GM19467 (cell line): ENCODE measurements at regions not wholly inside any gene's neighbourhood (a gene's known extent, or its start where the extent isn't known, plus 50 kb on each side); places are given as distances from the start of the nearest gene placed in this dataset.

Source experiments
- ATAC-seq: cut with Tn5 transposase; IDR thresholded peaks from one replicate; pipeline ENCODE4 v1.9.1; 2021; ENCODE audit warnings: mild to moderate bottlenecking, moderate library complexity; ENCODE audit not compliant: unreplicated experiment

GRCh38 chr7:22658031-22658430 is 69.0 kb upstream of the IL6 start:
- ATAC-seq: no peak

GRCh38 chr7:22657479-22657878 is 69.5 kb upstream of the IL6 start:
- ATAC-seq: no peak

DNA sequence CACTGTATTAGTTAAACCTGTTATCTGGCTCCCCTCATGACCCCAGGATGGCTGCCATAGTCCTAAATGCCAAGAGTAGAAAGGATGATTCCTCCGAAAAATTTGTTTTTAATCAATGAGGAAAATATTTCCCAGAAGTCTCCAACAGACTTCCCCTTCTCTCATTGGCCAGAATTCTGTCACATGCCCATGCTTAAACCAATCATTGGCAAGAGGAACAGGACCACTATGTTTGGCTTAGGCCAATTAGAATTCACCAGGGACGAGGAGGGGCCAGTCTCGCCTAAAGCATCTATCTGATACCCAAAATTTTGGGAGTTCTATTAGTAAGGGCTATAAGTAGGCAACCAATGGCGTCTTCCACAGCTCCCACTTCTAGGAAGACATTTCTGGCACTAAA is 71.2 kb upstream of the IL6 start:
- ATAC-seq: no peak

DNA sequence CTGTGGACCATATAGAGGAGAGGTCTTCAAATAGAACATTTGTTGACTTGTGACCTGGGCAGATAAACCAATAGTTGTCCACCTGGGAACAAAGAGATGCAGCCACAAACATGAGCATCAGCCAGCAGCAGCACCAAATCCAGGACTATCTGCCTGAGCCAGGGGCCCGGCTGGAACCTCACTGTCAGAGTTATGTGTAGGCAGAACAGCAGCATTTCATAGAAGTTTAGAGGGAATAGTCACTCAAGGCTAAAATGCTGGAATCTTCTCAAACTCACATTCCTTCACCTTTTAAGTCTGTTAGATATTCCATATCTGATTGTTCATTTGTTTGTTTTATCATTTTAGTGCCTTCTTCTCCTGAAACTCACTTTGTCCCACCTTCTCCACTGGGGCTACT is 72.2 kb upstream of the IL6 start:
- no peak for ATAC-seq

- ATAC-seq: no peak
These were observed 73.0 kb upstream of the IL6 start for GRCh38 chr7:22653951-22654350.

DNA sequence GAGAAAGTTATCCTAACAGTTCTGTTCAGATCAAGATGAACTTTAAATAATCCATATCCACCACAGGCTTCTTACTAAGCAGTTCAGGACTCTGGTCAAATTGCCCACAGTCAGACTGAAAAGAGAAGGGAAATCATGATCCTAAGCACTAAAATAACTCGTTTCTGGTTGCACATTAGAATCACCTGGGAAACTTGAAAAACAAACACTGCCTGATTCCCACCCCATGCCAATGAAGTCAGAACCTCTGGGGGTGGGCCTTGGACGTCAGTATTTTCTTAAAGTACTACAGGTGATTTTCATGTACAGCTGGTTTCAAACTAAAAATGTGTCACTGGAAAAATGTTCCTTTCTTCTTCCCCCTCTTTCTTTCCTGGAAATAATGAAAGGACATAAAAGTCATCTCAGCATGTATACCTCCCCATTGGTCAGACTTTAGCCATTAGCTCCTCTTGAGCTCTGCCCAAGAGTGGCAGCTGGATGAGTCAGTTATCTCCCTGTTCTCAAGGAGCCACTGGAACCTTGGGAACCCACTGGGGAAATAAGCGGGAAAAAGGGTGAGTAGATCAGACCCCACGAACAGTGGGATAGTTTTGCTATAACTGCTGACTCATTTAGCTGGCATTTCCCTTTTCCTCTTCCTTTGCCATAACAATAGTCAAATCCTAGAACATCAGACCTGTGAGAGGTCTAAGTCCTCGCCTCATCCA is 75.3 kb upstream of the IL6 start:
- no peak for ATAC-seq

- no peak for ATAC-seq
These were observed 76.0 kb upstream of the IL6 start for GRCh38 chr7:22651036-22651435.

- ATAC-seq: no peak
These were observed 77.3 kb upstream of the IL6 start for GRCh38 chr7:22649686-22650085.

GRCh38 chr7:22647451-22648257 is 79.3 kb upstream of the IL6 start:
- no peak for ATAC-seq

- ATAC-seq: no peak
These were observed 81.4 kb upstream of the IL6 start for GRCh38 chr7:22645418-22646181.

GRCh38 chr7:22642454-22642853 is 84.5 kb upstream of the IL6 start:
- no peak for ATAC-seq

- ATAC-seq: peak; percentile 94
These were observed 86.7 kb upstream of the IL6 start for GRCh38 chr7:22640269-22640668.

DNA sequence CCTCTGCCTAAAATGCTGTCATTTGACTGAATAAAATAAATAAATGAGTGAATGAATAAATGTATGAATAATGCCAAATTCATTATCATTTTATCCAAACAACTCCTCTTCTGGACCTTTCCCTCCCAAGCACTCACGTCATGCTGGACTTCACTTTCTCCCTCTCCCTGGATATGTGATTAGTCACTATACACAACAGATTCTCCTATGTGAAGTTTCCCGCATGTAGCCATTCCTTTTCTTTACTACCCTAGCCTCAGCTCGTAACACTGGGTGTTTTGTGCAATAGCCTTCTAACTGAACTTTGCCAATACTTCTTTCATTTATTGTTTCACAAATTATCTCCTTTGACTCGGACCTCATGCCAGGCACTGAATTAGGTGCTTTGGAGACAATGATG is 87.6 kb upstream of the IL6 start:
- ATAC-seq: no peak

GRCh38 chr7:22635349-22635748 is 91.7 kb upstream of the IL6 start:
- ATAC-seq: no peak

GRCh38 chr7:22633954-22634474 is 93.0 kb upstream of the IL6 start:
- no peak for ATAC-seq

DNA sequence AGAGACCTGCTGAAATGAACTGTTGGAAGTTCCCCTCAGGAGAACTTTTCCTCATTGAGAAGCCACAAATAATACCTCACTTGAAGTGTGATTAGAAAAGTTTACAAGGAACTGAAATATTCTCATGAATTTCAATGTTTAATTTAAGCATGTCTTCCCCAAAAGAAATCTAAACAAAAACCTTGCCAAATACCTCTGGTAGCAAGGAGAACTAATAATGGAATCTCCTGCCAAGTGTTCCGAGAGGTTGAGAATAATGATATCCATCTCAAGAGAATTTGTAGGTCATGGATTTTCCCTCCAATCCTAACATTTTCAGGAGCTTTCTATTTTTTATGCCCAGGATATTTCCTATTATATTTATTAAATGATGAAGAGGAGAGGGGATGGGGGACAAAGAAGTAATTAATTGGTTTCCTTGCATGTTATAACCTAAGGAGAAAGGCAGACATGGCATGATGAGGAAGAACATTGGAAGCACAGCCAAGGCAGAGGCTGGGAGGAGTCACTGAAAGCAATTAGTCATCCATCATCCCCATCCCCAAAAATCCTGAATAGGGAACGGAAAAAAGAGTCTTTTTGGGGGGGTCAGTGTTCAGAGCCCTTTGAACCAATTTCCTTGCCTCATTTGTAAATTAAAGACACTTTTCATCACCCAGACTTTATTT is 93.6 kb upstream of the IL6 start:
- no peak for ATAC-seq

DNA sequence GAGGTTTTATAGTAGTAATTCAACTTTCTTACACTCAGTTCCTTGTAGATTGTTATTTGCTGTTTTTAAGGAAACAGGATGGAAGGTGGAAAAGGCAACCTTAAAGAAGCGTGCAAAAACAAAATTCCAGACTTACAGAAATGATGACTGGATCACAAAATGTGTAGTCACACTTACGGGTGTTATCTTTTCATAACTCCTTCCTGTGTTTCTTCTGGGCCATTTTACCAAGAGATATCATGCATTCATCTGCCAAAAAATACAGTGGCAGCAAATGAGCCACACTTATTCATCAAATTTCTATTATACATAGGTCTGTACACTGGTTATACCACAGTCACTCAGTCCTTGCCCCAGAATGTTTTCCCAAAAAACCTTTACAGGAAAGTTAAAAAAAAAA is 94.3 kb upstream of the IL6 start:
- no peak for ATAC-seq

DNA sequence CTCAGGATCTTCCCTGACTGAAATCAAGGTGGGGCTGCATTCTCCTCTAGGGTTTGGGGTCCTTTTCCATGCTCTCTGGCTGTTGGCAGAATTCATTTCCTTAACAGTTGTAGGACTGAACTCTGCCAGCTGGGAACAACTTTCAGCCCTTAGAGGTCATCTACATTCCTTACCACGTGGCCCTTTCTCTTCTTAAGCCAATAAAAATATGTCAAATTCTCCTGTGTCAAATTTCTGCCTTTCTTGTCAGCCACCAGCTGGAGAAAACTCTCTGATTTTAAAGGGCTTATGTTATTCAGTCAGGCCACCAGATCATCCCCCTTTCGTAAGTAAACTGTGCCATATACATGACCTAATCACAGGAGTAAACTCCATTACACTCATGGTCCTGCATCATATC is 95.3 kb upstream of the IL6 start:
- ATAC-seq: no peak

GRCh38 chr7:22630069-22630468 is 96.9 kb upstream of the IL6 start:
- no peak for ATAC-seq

GRCh38 chr7:22629056-22629455 is 97.9 kb upstream of the IL6 start:
- no peak for ATAC-seq

DNA sequence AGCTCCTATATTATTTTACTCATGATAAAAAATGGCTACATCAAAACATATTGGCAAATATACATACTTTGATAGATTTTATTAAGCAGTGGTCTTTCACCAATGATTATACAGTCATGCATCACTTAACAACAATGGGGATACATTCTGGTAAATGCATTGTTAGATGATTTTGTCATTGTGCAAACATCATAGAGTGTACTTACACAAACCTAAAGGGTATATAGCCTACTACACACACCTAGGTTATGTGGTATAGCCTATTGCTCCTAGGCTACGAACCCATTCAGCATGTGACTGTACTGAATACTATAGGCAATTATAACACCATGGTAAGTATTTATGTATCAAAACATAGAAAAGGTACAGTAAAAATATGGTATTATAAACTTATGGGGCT is 98.9 kb upstream of the IL6 start:
- no peak for ATAC-seq
